SK-N-MC (cell line): ENCODE measurements at regions not wholly inside any gene's neighbourhood (a gene's known extent, or its start where the extent isn't known, plus 50 kb on each side); places are given as distances from the start of the nearest gene placed in this dataset.

Experiments used
- EZH2 ChIP-seq: fragments of 200-600 bp; sonication (generic); IDR thresholded peaks from one replicate; pipeline ENCODE4 v1.6.1; 2017; ENCODE audit warnings: antibody characterized with exemption
- POLR2AphosphoS5 ChIP-seq: IDR thresholded peaks from 2 replicates; pipeline ENCODE4 v1.6.1; 2012; ENCODE audit warnings: mild to moderate bottlenecking, low read depth, low read length, borderline replicate concordance

GRCh38 chr4:133476063-133476462 lies 327.0 kb downstream of the PCDH10 start:
- TF ChIP-seq EZH2 (no peak), POLR2AphosphoS5 (no peak)
